HG02973 (cell line): ENCODE measurements at regions not wholly inside any gene's neighbourhood (a gene's known extent, or its start where the extent isn't known, plus 50 kb on each side); places are given as distances from the start of the nearest gene placed in this dataset.
A peak's percentile ranks its signal among the peaks of the same experiment; 100 is the strongest.

Source experiments
- ATAC-seq: cut with Tn5 transposase; IDR thresholded peaks from one replicate; pipeline ENCODE4 v1.9.1; 2021; ENCODE audit warnings: moderate library complexity; ENCODE audit not compliant: unreplicated experiment

- ATAC-seq, result no peak
Measured at GRCh38 chr2:235347691-235348090, 146.2 kb upstream of the AGAP1 start.

- no peak for ATAC-seq
Measured at GRCh38 chr2:235348329-235348728, 145.5 kb upstream of the AGAP1 start.

- no peak for ATAC-seq
Measured at GRCh38 chr2:235350234-235350633, 143.6 kb upstream of the AGAP1 start.

- ATAC-seq, result no peak
Measured at GRCh38 chr2:235352541-235352940, 141.3 kb upstream of the AGAP1 start.

GRCh38 chr2:235357881-235358280, 136.0 kb upstream of the AGAP1 start:
- no peak for ATAC-seq

GRCh38 chr2:235358981-235359471, 134.8 kb upstream of the AGAP1 start:
- no peak for ATAC-seq

- no peak for ATAC-seq
Measured at GRCh38 chr2:235360446-235360845, 133.4 kb upstream of the AGAP1 start.

GRCh38 chr2:235365743-235366142, 128.1 kb upstream of the AGAP1 start:
- ATAC-seq, result no peak

- ATAC-seq, result no peak
Measured at GRCh38 chr2:235366390-235366789, 127.5 kb upstream of the AGAP1 start.

- ATAC-seq, result no peak
Measured at GRCh38 chr2:235366807-235367206, 127.0 kb upstream of the AGAP1 start.

- ATAC-seq, result no peak
Measured at GRCh38 chr2:235371018-235371417, 122.8 kb upstream of the AGAP1 start.

GRCh38 chr2:235373171-235373570, 120.7 kb upstream of the AGAP1 start:
- no peak for ATAC-seq

GRCh38 chr2:235377176-235377575, 116.7 kb upstream of the AGAP1 start:
- no peak for ATAC-seq

- no peak for ATAC-seq
Measured at GRCh38 chr2:235378246-235378645, 115.6 kb upstream of the AGAP1 start.

GRCh38 chr2:235378944-235379343, 114.9 kb upstream of the AGAP1 start:
- no peak for ATAC-seq

GRCh38 chr2:235381261-235381912, 112.5 kb upstream of the AGAP1 start:
- no peak for ATAC-seq

GRCh38 chr2:235382179-235382578, 111.7 kb upstream of the AGAP1 start:
- no peak for ATAC-seq

GRCh38 chr2:235382601-235383000, 111.2 kb upstream of the AGAP1 start:
- no peak for ATAC-seq

- no peak for ATAC-seq
Measured at GRCh38 chr2:235383272-235383843, 110.5 kb upstream of the AGAP1 start.

- ATAC-seq, result no peak
Measured at GRCh38 chr2:235384624-235385023, 109.2 kb upstream of the AGAP1 start.

GRCh38 chr2:235389626-235390025, 104.2 kb upstream of the AGAP1 start:
- no peak for ATAC-seq

GRCh38 chr2:235390108-235390815, 103.6 kb upstream of the AGAP1 start:
- peak; percentile 62 for ATAC-seq
